Fibroblast of lung (primary cell): ENCODE measurements at regions not wholly inside any gene's neighbourhood (a gene's known extent, or its start where the extent isn't known, plus 50 kb on each side); places are given as distances from the start of the nearest gene placed in this dataset.

ENCODE experiments used
- DNase-seq, 2 donors: peaks; one replicate each; pipeline versions ENCODE4 v3.0.0 to v3.0.0-alpha.2; 2010; ENCODE audit warnings: low read depth in 2 of 2
- H2AFZ ChIP-seq: 2 replicates; pipeline ENCODE4 v1.5.1; 2012; ENCODE audit warnings: low read length, control low read depth, inconsistent platforms
- H3K27ac ChIP-seq: 2 replicates; pipeline ENCODE4 v1.5.1; 2011; ENCODE audit warnings: low read length, control low read depth; ENCODE audit not compliant: insufficient read depth
- H3K27me3 ChIP-seq: 2 replicates; pipeline ENCODE4 v1.5.1; 2011; ENCODE audit warnings: mild to moderate bottlenecking, low read length; ENCODE audit not compliant: control insufficient read depth, insufficient read depth
- H3K36me3 ChIP-seq: 2 replicates; pipeline ENCODE4 v1.5.1; 2011; ENCODE audit warnings: low read length; ENCODE audit not compliant: control insufficient read depth, insufficient read depth
- H3K4me1 ChIP-seq: 2 replicates; pipeline ENCODE4 v1.5.1; 2011; ENCODE audit warnings: low read length; ENCODE audit not compliant: control insufficient read depth, insufficient read depth; ENCODE audit errors: extremely low read depth
- H3K4me2 ChIP-seq: 2 replicates; pipeline ENCODE4 v1.5.1; 2011; ENCODE audit warnings: low read length, control low read depth; ENCODE audit not compliant: insufficient read depth; ENCODE audit errors: extremely low read depth
- H3K4me3 ChIP-seq, 4 experiments: fragments of 200-600 bp in 1 of 4; sonication (generic) in 1 of 4; replicated peaks in 1 of 4; 2 replicates each; pipeline ENCODE4 v1.5.1; 2011 to 2016; ENCODE audit warnings: low read length in 4 of 4, low read depth in 3 of 4, mild to moderate bottlenecking in 3 of 4, control low read depth in 2 of 4, inconsistent platforms in 1 of 4, mixed read lengths in 1 of 4; ENCODE audit not compliant: insufficient read depth in 1 of 4; ENCODE audit errors: control extremely low read depth in 1 of 4
- H3K79me2 ChIP-seq: 2 replicates; pipeline ENCODE4 v1.5.1; 2012; ENCODE audit warnings: mild to moderate bottlenecking, low read length, inconsistent platforms; ENCODE audit not compliant: control insufficient read depth, insufficient read depth
- H3K9ac ChIP-seq: 2 replicates; pipeline ENCODE4 v1.5.1; 2011; ENCODE audit warnings: mild to moderate bottlenecking, low read length, control low read depth; ENCODE audit not compliant: insufficient read depth
- H3K9me3 ChIP-seq: 2 replicates; pipeline ENCODE4 v1.5.1; 2012; ENCODE audit warnings: low read depth, low read length; ENCODE audit not compliant: control insufficient read depth, insufficient read depth
- H4K20me1 ChIP-seq: 2 replicates; pipeline ENCODE4 v1.5.1; 2011; ENCODE audit warnings: low read length; ENCODE audit not compliant: control insufficient read depth, insufficient read depth; ENCODE audit errors: extremely low read depth
- CTCF ChIP-seq, 2 donors: IDR thresholded peaks in 1 of 2; conservative IDR thresholded peaks in 1 of 2; 1 replicate in 1 of 2; 2 replicates in 1 of 2; pipeline ENCODE4 v1.5.1; 2011 to 2012; ENCODE audit warnings: low read length in 2 of 2, control low read depth in 1 of 2, inconsistent platforms in 1 of 2, low read depth in 1 of 2, mild to moderate bottlenecking in 1 of 2
- EZH2 ChIP-seq: IDR thresholded peaks from 2 replicates; pipeline ENCODE4 v1.5.1; 2012; ENCODE audit warnings: low read length, control low read depth, mild to moderate bottlenecking; ENCODE audit errors: missing control alignments

- Histone ChIP-seq H3K36me3 (no peaks in the 10 kb centered on the region), H3K9me3 (no peaks in the 10 kb centered on the region), H2AFZ (no peak overlapping the region), H3K4me3 (no peak overlapping the region), H3K27me3 (no peaks in the 10 kb centered on the region), H3K4me2 (no peak overlapping the region), H3K27ac (no peak overlapping the region), H3K9ac (no peak overlapping the region), H3K79me2 (no peaks in the 10 kb centered on the region), H3K4me1 (no peaks in the 10 kb centered on the region), H4K20me1 (no peaks in the 10 kb centered on the region)
- no peak for DNase-seq
- no peak for TF ChIP-seq CTCF (conservative IDR thresholded peaks at IDR 0.05 in 1 of 2, IDR thresholded peaks at IDR 0.05 in 1 of 2; ENCODE audit: low read depth in 1 of 2, low read length in 2 of 2)
Observed at GRCh38 chr6:105569706-105570105, 166.8 kb upstream of the PREP start.

- H2AFZ ChIP-seq, result no peak overlapping the region
- no peaks in the 10 kb centered on the region for H4K20me1 ChIP-seq
- H3K9ac ChIP-seq, result no peak overlapping the region
- H3K27ac ChIP-seq, result no peak overlapping the region
- no peaks in the 10 kb centered on the region for H3K4me1 ChIP-seq
- H3K79me2 ChIP-seq, result no peaks in the 10 kb centered on the region
- TF ChIP-seq CTCF (conservative IDR thresholded peaks at IDR 0.05 in 1 of 2, IDR thresholded peaks at IDR 0.05 in 1 of 2; ENCODE audit: low read depth in 1 of 2, low read length in 2 of 2), result no peak
- TF ChIP-seq EZH2, result no peak
- H3K9me3 ChIP-seq, result no peaks in the 10 kb centered on the region
- no peaks in the 10 kb centered on the region for H3K27me3 ChIP-seq
- no peaks in the 10 kb centered on the region for H3K36me3 ChIP-seq
- no peak for DNase-seq
- no peak overlapping the region for H3K4me3 ChIP-seq
- no peak overlapping the region for H3K4me2 ChIP-seq
Observed at GRCh38 chr6:105568751-105569150, 165.9 kb upstream of the PREP start.

- H3K4me2 ChIP-seq, result no peak overlapping the region
- no peak overlapping the region for H3K27ac ChIP-seq
- no peak for TF ChIP-seq CTCF (conservative IDR thresholded peaks at IDR 0.05 in 1 of 2, IDR thresholded peaks at IDR 0.05 in 1 of 2; ENCODE audit: low read depth in 1 of 2, low read length in 2 of 2)
- TF ChIP-seq EZH2, result no peak
- H3K4me1 ChIP-seq, result no peaks in the 10 kb centered on the region
- H3K36me3 ChIP-seq, result no peaks in the 10 kb centered on the region
- H4K20me1 ChIP-seq, result no peaks in the 10 kb centered on the region
- no peaks in the 10 kb centered on the region for H3K27me3 ChIP-seq
- no peak overlapping the region for H3K9ac ChIP-seq
- no peaks in the 10 kb centered on the region for H3K9me3 ChIP-seq
- no peak overlapping the region for H2AFZ ChIP-seq
- H3K79me2 ChIP-seq, result no peaks in the 10 kb centered on the region
- no peak overlapping the region for H3K4me3 ChIP-seq
- peak in 1 of 2 donors; percentile 51 for DNase-seq
Observed at GRCh38 chr6:105568142-105568541, 165.3 kb upstream of the PREP start.
